Lower leg skin (tissue), 3 donors: ENCODE measurements at regions not wholly inside any gene's neighbourhood (a gene's known extent, or its start where the extent isn't known, plus 50 kb on each side); places are given as distances from the start of the nearest gene placed in this dataset.

ENCODE experiments used
- CTCF ChIP-seq, 3 donors: fragments of 450-650 bp; IDR thresholded peaks; one replicate each; pipeline ENCODE4 v1.5.1; 2016; ENCODE audit warnings: antibody characterized with exemption in 3 of 3, mild to moderate bottlenecking in 3 of 3, moderate library complexity in 2 of 3
- POLR2A ChIP-seq, 2 donors: fragments of 450-650 bp; IDR thresholded peaks; one replicate each; pipeline ENCODE4 v1.6.1; 2016 to 2017; ENCODE audit warnings: antibody characterized with exemption in 2 of 2, mild to moderate bottlenecking in 1 of 2, moderate library complexity in 1 of 2

- no peak for TF ChIP-seq CTCF (IDR thresholded peaks at IDR 0.05)
- TF ChIP-seq POLR2A (IDR thresholded peaks at IDR 0.05), result no peak
These were observed 147.1 kb upstream of the NRBF2 start for GRCh38 chr10:62985807-62986600.
